Nucleus accumbens (tissue), 56 donors: ENCODE measurements at regions not wholly inside any gene's neighbourhood (a gene's known extent, or its start where the extent isn't known, plus 50 kb on each side); places are given as distances from the start of the nearest gene placed in this dataset.
"Not testable (repeated sequence)": the region's sequence is repeated elsewhere in the genome, so short reads cannot be mapped to it uniquely, and the experiment has no call there.

Experiments
- DNase-seq, 56 donors: peaks; one replicate each; lab custom pipeline; 2025; lab: John Stamatoyannopoulos, UW

DNA sequence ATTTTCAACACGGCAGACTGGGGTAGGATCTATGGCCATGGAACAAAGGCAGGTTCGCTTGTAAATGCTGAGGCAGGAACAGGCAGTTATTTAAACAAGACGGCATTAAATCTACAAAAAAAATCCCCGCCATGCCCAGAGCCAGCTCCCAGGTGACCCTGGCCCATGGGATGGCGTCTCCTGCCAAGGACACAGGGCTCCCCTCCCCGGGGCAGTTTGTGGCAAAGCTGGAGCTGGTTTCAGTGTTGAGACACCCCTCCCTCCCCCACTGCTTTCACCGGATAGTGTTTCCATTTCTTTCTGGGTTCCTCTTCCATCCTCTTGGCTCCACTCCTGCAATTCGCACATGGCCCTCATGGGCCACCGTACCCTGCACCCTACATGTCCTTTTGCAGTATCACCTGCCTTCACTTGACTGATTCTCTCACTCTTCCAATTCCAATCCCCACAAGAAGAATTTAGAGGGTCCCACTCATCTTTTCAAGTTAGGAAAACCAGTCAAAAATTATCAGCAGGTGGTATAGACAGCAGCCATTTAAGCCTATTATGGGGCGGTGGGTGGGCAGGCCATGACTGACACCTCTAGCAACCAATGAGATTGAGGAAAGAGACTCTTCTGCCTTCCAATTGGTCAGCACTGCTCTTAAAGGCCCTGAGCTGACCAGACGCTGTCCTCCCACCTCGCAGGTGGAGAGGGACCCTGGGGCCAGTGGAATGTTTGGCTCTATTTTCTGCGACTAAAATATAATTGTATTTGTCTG is 52.0 kb downstream of the OLIG1 start:
- DNase-seq, result peak in 11 of 56 donors; percentile 9 to 50 (median 31)

DNA sequence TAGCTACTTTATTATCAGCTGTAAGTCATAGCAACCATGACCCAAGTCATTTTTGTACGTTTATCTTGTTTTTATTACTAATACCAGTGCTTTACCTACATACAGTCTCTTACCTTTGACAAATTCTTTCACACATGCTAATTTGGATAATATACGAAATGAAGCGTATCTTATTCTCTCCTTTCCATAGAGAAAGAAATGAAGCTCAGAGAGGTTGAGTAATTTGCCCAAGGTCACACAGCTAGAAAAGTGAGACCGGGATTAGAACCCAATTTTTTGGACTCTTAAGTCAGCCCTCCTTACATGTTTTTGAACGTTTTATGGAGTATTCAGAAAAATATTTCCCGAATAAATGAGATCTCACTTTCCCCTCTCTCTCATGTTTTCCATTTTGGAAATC is 52.6 kb downstream of the OLIG1 start:
- no peak for DNase-seq

DNA sequence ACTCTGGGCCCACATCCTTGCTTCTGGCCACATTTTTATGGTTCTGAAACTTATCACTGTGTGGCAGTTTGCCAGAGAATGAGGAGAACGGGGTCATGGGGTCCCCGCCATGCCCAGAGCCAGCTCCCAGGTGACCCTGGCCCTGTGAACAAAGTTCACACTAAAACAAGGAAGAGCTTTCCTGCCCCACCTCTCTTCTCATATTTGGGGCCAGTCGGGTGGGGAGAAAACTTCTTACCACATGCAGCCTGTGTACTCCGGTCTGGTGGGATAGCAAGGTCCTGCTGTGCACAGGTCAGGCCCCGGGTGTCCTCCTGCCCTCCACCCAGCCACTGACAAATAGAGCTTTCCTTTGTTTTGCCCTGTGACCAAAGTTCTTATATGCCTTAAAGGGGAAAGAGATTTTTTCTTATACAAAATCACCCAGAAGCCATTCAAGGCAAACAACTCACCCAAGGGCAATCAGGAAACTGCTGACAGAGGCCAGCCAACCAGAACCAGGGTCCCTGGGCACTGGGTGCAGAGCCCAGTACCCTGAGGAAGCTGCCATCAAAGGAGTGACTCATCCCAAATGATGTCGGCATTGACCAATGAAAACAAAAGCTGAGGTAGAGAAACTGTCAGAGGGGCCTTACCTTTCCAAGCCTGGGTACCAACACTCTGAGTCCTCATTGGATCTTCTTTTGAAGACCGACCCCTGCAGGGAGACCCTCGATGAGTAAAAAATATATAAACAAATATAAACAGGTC is 53.6 kb downstream of the OLIG1 start:
- DNase-seq, result peak in 1 of 56 donors; percentile 32

DNA sequence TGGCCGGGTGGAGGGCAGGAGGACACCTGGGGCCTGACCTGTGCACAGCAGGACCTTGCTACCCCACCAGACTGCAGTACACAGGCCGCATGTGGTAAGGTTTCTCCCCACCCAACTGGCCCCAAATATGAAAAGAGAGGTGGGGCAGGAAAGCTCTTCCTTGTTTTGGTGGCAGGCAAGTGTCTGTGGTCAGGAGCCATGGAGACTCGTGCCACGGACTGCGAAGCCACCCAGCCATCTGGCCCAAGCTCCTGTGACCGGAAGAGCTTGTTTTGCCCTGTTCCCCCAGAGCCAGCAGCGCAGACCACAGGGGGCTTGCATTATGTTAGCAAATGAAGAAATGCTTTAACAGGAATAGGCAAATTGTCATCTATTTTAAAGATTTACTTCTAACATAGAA is 54.9 kb downstream of the OLIG1 start:
- no peak for DNase-seq

DNA sequence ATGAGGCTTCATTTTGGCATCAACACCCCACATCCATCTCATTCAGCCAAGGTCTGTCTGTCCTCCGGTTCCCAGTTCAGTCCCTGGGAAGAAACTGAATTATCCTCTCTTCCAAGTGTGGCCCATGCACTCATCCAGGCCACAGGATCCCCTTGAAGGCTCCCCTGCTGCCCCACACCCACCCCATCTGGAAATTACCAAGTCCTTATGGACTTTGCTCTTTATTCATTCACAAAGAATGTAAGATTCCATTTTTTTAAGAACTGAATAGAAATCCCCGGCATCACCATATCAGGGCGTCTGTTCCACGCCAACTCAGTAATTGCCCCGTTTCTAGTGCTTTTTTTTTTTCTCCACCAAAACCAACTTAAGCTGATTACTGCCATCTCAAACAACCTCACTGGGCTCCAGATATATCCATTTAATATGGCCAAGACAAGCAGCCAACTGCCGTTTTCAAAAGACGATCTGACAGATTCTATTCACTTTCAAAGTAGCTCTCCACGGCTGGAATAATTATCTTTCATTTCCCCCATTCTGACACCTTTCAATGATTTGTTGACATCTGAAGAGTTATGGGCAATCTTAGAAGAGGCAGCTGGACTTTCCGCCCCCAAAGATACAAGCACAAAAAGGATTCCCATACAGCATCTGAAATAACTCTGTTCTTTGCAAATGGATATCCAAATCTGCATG is 55.9 kb downstream of the OLIG1 start:
- DNase-seq, result peak in 1 of 56 donors; percentile 7

DNA sequence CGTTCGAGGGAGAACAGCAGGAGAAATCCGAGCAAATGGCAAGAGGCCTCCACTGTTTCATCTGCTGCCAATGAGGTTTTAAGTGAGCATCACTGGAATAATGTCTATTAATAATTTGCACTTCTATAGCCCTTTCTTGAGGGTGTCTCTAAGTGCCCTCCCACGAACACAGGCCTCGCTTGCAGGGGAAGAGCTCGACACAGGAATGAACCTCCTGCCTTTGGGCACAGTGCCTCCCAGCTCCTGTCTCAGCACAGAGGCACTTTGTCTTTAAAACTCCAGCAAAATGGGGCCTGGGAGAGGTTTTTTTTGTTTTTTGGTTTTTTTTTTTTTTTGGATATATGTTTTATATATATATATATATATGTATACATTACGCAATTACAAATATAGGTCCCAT is 56.6 kb downstream of the OLIG1 start:
- peak in 22 of 56 donors; percentile 5 to 46 (median 17) for DNase-seq

DNA sequence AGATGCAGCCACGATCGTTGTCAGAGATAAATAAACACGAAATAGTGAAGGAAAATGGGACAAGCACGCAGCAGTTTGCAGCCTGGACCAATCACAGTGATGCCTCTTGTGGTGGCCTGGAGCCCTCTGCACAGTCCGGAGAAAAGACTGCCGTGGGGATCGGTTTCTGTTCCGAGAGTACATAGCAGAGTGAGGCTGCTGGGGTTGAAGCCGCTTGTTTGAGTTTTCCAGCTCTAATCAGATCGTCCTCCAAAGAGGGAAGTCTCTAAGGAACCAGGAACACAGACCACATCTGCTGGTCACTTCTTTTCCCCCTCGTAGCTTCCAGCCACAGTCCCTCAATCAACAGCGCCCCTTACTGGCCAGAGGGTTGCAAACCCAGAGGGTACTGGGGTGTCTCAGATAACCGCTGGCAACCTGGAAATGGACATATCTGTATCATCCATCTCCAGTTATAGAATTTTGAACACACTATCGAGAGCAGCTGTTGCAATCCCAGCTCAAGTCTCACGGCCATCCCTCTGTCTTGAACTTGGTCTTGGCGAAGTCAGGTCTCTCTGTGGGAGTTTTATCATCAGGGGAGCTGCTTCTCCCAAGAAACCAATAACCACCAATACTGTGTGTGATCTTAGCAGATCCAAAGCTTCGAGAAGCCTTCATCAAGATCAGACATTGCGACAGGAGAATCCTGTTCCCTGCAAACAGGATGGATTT is 57.4 kb downstream of the OLIG1 start:
- peak in 54 of 56 donors; percentile 22 to 88 (median 74) for DNase-seq

DNA sequence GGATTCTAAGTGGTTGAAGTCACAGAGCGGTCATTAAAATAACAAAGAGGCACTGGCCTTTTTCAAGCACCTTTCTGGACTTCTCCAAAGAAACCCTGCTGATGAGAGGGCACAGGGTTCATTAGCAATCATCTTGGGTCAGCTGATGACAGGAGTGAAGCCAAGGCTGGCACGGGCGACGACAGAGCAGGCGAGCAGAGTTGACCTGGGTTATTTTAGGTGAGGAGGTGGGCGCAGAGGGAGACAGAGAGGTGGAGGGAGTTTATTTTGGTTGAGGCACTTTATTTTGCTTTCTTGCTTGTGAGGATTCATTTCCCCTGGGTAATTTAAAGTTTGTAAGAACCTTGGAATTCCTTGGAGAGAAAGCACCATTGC is 57.9 kb downstream of the OLIG1 start:
- DNase-seq, result no peak

DNA sequence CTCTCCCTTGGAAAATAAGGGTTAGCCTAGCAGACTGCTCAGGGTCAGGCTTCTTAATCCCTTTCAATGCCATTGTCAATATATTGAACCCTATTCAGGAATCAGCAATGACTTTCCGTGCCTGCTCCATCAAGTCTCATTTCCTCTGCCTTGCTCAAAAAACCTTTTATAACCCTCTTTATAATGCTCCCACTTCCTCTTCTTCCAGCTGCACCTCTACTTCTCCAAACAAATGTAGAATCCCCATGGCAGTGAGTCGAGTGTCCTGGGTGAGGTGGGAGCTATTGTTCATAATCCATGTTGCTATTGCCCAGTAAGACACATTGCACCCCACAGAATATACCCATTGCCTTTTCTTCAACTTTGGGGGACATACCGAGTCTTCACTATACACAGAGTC is 58.6 kb downstream of the OLIG1 start:
- DNase-seq, result no peak

DNA sequence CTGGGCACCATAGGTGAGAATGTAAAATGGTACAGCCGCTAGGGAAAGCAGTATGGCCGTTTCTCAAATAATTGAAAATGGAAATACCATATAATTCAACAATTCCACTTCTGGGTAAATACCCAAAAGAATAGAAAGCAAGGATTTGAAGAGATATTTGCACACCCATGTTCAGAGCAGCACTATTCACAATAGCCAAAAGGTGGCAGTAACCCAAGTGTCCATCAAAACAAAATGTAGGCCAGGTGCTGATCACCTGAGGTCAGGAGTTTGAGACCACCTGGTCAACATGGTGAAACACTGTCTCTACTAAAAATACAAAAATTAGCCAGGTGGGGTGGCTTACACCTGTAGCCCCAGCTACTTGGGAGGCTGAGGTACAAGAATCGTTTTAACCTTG is 62.1 kb downstream of the OLIG1 start:
- no peak for DNase-seq

DNA sequence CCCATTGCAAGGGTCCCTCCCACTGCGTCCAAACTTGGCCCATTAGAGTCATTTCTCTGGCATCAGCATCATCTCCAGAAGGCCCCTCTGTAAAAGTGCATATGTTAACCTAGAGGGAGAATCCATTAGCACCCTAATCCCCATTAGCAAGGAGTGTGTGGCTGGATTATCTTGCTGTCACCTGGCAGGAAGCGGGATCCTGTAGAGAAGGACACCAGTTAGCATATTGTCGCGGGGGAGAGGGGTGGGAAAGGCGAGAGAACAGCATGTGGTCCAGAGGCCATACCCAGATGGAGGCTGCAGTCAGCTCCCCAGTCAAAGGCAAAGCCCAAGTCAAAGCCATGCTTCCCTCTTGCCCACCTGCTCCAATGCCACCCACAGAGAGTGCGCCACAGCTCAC is 64.0 kb downstream of the OLIG1 start:
- no peak for DNase-seq

DNA sequence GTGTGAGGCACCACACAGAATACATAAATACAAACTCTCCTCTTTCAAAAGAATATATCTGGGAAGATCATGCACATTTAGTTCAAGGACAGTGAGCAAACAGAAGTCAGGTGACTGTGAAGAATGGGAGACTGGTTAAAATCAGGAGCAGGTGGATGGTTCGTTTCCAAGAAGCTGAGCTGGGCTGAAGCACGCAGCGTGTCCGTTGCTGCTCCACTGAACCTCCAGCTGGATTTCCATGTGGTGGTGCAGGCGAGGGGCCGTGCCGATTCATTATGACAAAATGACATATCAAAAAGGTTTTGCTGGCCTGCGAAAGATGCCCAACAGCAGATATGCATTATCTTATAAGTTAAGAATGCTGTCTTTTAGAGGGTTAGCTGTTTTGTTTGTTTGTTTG is 66.0 kb downstream of the OLIG1 start:
- DNase-seq, result no peak

DNA sequence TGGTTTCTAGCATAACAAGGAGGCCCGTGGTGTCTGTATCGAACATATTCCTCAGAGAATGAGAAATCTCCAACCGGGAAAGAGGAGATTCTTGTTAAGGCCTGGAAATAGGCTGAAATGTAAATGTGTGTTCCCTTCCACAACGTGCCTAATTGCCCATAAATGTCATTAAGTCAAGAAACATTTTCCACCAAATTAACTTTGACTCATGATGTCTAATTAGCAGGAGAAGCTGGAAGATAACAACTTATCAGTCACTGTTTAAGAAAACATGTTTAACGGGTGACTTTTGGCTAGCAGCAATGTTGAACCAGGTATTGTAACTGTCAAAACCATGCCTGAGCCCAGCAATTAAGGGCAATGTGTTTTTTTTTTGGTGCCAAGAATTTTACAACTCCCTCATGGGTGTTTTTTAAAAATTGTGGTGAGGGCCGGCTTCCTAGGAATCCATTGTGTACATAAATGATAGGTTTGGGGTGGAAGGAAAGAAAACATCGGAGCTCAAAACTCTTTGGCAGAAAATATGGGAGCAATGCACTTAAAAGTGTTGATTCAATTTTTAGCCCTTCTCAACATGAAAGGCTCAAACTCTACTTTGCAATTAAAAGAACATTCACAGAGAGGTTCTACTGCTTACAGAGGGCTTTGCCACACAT is 67.0 kb downstream of the OLIG1 start:
- no peak for DNase-seq

DNA sequence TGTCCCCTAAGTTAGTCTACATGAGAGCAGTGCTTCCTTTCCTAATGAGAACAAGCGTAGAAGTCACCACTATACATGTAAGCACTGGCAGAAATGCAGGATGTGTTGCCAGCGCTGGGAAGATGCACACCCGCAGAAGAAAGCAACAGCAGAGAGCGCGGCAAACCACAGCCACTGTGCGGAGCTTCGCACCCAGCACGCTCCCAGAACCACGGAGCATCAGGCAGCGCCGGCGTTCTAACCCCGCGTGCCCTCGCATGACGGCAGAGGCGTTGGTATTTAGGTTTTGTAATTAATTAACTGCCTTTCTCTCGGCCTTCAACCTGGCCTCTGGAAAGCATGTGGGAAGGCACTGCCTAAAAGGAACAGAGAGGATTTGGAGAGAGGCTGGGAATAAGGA is 69.1 kb downstream of the OLIG1 start:
- no peak for DNase-seq

DNA sequence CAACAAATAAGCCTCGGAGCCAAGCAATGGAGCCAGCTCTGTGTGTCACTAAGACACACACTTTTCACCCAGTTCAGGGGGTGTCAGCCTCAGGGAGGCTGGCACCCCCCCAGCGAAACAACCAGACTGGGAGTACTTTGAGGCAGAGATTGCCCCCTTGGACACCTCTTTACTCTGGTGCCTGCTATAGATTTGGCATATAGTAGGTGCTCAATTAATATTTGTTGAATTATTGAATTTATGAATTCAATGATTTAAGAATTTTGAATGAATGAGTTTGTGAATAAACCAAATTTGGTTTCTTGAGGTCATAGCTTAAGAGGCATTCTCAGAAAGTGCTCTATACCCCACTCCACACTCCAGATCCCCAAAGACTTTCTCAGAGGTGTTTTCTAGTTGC is 70.3 kb downstream of the OLIG1 start:
- DNase-seq, result no peak

DNA sequence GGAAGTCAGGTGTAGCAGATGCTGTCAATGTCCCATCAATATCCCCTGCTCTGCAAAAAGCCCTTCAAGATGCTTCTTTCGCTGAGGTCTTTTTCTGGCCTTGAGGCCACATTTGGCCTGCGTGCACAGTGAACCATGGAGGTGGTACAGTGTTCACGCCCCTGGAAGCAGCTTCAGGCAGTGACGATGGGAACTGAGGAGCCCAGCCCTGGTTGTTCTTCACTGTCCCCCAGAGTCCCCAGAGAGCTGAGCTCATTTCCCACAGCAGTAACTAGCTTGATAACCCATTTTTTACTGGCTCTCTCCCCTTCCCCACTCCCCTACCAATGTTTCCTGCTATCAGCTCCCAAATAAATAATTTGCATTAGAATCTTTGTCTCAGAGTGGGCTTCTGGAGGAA is 76.5 kb downstream of the OLIG1 start:
- DNase-seq, result no peak

DNA sequence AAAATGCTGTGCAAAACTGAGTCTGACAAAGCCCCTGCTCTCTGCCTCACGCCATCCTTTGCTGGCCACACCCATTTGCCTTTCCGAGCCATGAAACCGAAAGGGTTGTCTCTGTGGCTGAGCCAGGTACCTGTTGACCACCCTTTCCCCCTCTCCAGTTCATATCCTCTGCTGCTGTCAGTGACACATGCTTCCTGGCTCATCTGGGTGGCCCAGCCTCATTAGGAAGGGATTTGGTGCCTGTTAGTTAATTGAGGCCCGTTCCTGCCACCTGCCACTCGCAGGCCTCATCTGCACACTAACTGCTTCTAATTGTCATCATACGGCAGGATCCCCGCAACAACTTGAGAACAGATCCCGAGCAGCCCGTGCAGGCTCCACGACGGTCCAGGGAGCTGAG is 79.2 kb downstream of the OLIG1 start:
- DNase-seq, result no peak

DNA sequence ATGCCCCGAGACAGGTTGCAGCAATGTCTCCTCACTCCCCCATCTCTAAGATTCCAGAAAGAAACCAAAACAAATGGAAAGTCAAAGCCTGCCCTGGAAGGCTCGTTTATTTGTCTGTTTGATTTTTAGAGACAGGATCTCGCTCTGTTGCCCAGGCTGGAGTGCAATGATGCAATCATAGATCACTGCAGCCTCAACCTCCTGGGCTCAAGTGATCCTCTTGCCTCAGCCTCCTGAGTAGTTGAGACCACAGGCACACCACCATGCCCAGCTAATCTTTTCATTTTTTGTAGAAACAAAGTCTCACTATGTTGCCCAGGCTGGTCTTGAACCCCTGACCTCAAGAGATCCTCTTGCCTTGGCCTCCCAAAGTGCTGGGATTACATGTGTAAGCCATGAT is 78.8 kb upstream of the IFNAR2 start:
- DNase-seq, result not testable (repeated sequence)

DNA sequence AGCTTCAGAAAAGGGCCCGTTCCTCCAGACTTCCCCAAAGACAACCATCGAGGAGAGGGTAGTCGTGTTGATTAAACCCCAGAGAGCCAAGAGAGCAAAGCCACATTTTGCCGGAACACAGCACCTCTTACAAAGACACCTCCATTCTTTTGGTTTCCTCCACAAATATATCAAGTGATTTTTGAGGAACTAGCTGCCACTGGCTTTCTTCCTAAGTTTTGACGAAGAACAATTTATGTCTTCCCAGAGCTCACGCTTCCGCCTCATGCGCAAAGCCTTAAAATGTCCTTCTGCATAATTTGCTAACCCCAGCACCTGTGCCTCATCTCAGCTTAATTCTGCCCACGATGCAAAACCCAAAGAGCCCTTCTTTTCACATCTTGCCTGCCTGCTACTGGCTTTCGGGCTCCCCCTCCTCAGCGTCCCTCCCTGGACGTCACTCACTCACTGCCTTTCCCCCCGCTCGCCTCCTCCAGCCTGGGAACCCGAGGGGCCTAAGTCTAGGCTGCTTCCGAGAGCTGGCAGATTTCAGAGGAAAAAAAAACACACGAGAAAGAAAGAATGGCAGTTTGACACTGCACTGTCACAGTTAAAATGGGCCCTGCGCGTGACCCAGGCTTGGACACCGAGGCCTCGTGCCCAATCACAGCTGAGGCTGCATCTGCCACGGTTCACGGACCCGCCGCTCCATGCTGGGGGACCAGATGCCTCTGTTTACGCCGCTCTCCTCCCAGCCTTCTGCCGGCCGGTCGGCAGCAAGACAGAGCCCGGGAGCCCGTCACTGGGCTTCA is 77.6 kb upstream of the IFNAR2 start:
- DNase-seq, result peak in 10 of 56 donors; percentile 1 to 34 (median 6)

DNA sequence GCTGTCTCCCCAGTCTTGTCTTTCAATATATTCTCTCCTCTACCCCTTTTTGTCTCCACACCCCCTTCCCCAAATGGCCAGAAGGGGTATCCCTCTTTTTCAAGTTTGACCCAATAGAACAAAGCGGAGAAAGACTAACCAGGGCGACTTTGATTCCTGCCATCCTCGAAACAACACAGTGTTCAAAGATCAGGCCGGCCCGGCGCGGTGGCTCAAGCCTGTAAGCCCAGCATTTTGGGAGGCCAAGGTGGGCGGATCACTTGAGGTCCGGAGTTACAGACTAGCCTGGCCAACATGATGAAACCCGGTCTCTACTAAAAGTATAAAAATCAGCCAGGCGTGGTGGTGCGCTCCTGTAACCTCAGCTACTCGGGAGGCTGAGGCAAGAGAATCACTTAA is 77.0 kb upstream of the IFNAR2 start:
- DNase-seq, result no peak
